ENCODE measurements at regions not wholly inside any gene's neighbourhood (a gene's known extent, or its start where the extent isn't known, plus 50 kb on each side); places are given as distances from the start of the nearest gene placed in this dataset.

GRCh38 chr10:63986536-63986935 is 465.3 kb downstream of the REEP3 start:
- no peaks in the 10 kb centered on the region for H3K36me3 ChIP-seq (ENCODE audit: control insufficient read depth, insufficient read depth, low read length)
- no peak for FAIRE-seq

GRCh38 chr10:63987212-63987611 is 466.0 kb downstream of the REEP3 start:
- no peak for TF ChIP-seq CTCF (IDR thresholded peaks at IDR 0.05; ENCODE audit: insufficient read depth, low read length, severe bottlenecking)
- no peak for DNase-seq (ENCODE audit: low read depth)
- no peaks in the 10 kb centered on the region for H3K36me3 ChIP-seq (ENCODE audit: control insufficient read depth, insufficient read depth, low read length)
- no peaks in the 10 kb centered on the region for H3K27me3 ChIP-seq (ENCODE audit: control insufficient read depth, insufficient read depth, low read length)
- FAIRE-seq: no peak
- no peak overlapping the region for H3K4me3 ChIP-seq (ENCODE audit: low read depth, low read length)

More at GRCh38 chr10:63986536-63986935, 465.3 kb downstream of the REEP3 start:
- Histone ChIP-seq H3K4me3 (ENCODE audit: low read depth, low read length) (no peak overlapping the region), H3K27me3 (ENCODE audit: control insufficient read depth, insufficient read depth, low read length) (no peaks in the 10 kb centered on the region)
- no peak for TF ChIP-seq CTCF (IDR thresholded peaks at IDR 0.05; ENCODE audit: insufficient read depth, low read length, severe bottlenecking)
- no peak for DNase-seq (ENCODE audit: low read depth)

GRCh38 chr10:63994371-63994770 is 473.2 kb downstream of the REEP3 start:
- Histone ChIP-seq H3K36me3 (ENCODE audit: control insufficient read depth, insufficient read depth, low read length) (no peaks in the 10 kb centered on the region), H3K27me3 (ENCODE audit: control insufficient read depth, insufficient read depth, low read length) (no peaks in the 10 kb centered on the region), H3K4me3 (ENCODE audit: low read depth, low read length) (no peak overlapping the region)
- TF ChIP-seq CTCF (IDR thresholded peaks at IDR 0.05; ENCODE audit: insufficient read depth, low read length, severe bottlenecking): no peak
- FAIRE-seq (no peak), DNase-seq (ENCODE audit: low read depth) (no peak)

GRCh38 chr10:64007157-64007556 is 486.0 kb downstream of the REEP3 start:
- no peaks in the 10 kb centered on the region for H3K36me3 ChIP-seq (ENCODE audit: control insufficient read depth, insufficient read depth, low read length)
- FAIRE-seq (no peak), DNase-seq (ENCODE audit: low read depth) (no peak)
- H3K4me3 ChIP-seq (ENCODE audit: low read depth, low read length): no peak overlapping the region
- no peaks in the 10 kb centered on the region for H3K27me3 ChIP-seq (ENCODE audit: control insufficient read depth, insufficient read depth, low read length)
- no peak for TF ChIP-seq CTCF (IDR thresholded peaks at IDR 0.05; ENCODE audit: insufficient read depth, low read length, severe bottlenecking)

GRCh38 chr10:64010711-64011110 is 489.5 kb downstream of the REEP3 start:
- Histone ChIP-seq H3K4me3 (ENCODE audit: low read depth, low read length) (no peak overlapping the region), H3K27me3 (ENCODE audit: control insufficient read depth, insufficient read depth, low read length) (no peaks in the 10 kb centered on the region), H3K36me3 (ENCODE audit: control insufficient read depth, insufficient read depth, low read length) (no peaks in the 10 kb centered on the region)
- no peak for DNase-seq (ENCODE audit: low read depth)
- TF ChIP-seq CTCF (IDR thresholded peaks at IDR 0.05; ENCODE audit: insufficient read depth, low read length, severe bottlenecking): no peak
- FAIRE-seq: no peak

GRCh38 chr10:64011912-64012714 is 490.9 kb downstream of the REEP3 start:
- H3K4me3 ChIP-seq (ENCODE audit: low read depth, low read length): no peak overlapping the region
- H3K36me3 ChIP-seq (ENCODE audit: control insufficient read depth, insufficient read depth, low read length): no peaks in the 10 kb centered on the region
- no peaks in the 10 kb centered on the region for H3K27me3 ChIP-seq (ENCODE audit: control insufficient read depth, insufficient read depth, low read length)
- FAIRE-seq (no peak), DNase-seq (ENCODE audit: low read depth) (peak; percentile 57)
- no peak for TF ChIP-seq CTCF (IDR thresholded peaks at IDR 0.05; ENCODE audit: insufficient read depth, low read length, severe bottlenecking)

Data from bronchial epithelial cell (primary cell).